ENCODE measurements at regions not wholly inside any gene's neighbourhood (a gene's known extent, or its start where the extent isn't known, plus 50 kb on each side); places are given as distances from the start of the nearest gene placed in this dataset.

DNA sequence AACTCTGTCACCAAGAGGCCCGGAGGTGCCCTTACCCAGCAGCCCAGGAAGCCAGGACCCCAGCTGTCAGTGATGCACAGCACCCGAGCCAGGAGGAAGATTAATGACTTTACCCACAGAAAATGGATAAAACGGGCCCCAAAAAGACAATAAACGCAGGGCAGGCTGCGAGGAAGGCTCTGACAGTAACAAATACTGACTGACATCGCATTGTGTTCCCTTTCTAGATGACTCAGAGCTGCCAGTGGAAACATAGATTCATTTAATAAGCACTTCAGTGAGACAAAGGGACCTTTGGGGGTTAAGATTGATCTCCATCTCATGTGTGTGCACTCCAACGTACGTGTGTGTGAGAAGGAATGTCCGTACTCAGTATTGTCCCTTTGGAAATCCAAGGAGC lies 225.3 kb upstream of the PPP2R3A start:
- DNase-seq (ENCODE audit: low read depth) = no peak

DNA sequence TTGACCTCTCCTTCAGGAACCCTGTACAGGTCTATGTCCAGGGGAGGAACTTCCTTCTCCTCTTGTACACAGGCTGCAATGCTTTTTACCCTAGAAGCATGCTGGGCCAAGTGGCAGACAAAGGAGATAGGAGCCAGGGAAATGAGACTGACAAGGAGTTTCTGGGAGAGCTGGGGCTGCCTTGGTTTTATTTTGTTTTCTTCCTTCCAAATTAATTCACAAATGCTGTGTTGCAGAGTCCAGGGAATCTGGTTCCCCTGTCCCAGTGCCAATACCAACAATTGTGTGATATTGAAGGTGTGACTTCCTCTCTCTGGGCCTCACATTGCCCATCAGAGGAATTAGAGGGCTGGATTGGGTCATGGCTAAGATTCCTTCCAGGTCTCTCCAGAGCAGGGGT lies 224.8 kb upstream of the PPP2R3A start:
- no peak for DNase-seq (ENCODE audit: low read depth)

DNA sequence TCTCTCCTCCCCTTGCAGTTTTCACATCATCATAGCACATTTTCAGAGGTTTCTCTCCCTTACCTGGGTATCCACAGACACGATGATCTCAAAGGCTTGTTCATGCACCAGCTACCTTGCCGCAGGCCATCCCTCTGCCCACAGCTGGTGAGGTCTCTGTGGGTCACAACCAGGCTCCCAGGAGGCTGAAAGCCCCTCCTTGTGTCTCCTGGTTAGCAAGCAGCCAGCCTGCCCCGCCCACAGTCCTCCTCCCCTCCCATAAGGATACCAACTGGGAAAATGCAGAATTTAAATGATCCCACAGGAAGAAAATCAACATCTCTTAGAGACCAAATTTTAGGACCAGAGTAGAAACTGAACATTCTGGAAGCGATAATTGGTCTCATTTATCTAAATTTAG lies 213.5 kb upstream of the PPP2R3A start:
- no peak for DNase-seq (ENCODE audit: low read depth)

DNA sequence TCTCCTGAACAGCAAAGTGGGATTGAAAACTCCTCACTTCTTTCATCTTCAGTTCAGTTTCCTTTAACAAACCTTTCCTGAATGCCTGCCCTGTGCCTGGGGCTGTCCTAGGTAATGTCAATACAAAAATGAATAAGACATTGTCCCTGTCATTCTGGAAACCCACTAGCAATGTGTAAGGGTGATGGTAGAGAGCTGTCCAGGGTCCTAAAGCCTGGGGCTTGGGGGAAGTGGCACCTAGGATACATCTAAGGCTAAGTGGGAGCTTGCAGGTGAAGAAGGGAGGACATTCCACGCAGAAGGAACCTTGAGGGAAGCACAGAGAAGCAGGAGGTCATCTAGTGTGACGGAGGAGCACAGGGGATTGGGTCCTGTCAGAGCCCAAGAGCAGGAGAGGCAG lies 212.7 kb upstream of the PPP2R3A start:
- DNase-seq (ENCODE audit: low read depth) = no peak

DNA sequence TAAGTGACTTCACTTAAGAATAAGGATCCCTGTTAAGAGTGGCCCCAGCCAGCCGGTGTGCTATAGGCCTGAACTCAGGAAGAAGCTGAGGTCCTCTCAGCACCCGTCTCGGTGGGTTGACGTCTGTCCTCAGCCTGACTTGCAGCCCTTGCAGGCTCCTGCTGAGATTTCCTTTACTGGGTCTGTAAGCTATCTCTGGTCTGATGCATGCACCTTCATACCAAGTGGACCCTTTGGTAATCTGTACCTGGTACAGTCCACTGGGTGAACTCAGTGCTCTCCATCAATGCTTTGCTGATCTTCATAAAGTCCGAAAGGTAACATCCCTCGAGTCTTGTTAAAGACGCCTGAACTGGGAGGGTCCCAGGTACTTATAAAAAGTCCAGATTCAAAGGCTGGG lies 212.0 kb upstream of the PPP2R3A start:
- DNase-seq (ENCODE audit: low read depth) = no peak

DNA sequence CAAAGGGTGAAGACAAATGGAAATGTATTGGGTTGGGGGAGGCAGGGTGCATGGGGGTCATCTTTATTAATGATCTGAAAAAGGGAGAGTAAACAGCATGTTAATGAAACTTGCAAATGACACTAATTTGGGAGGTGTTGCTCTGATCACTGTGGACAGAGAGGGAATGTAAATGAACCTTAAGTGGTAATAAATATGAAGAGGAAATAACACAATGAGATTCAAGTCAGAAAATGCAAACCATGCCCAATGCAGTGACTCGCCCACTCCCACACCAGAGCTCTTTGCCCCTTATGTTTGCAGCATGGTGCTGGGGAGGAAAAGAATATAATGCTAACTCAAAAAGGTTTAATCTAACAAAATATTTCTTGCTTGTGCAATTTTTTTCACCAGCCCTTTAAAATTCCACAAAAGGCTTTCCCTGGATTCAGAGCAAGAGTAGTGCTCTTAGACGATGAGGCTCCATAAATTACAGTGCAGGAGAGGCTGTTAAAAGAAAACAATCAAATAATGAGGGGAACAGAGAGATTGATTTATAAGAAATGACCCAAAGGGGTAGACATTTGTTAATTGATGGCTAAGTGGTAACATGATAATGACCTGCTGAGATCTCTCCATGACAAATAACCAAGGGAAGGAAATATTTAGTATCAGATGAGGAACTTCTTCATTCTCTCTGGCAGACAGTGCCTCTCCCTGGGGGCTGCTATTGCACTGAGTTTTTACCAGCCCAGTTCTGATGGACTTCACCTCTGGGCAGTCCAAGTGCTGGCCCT lies 210.0 kb upstream of the PPP2R3A start:
- DNase-seq (ENCODE audit: low read depth) = no peak

DNA sequence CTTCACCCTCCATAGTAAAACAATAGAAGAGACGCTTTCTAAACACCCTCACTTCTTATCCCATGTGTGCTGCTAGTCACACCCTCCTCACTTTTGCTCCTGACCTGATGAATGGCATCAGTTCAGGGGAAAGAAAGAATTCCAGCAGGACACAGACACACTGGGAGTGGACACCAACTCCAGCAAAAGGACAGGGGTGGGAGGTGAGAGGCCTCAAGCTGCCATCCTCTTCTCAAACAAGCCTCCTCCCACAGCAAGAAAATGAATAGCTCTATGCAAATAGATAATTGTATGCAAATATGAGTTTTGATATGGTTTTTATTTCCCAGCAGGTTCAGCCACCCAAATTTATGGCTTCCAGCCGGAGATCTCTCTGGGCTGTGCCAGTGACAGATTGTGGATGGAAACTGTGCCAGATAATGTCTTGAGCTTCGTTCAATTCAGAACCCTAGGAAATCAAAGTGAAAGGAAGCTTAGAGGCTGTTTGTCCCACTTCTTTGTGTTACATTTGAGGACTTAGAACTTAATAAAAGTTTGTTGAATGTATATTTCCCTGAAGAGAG lies 209.3 kb upstream of the PPP2R3A start:
- no peak for DNase-seq (ENCODE audit: low read depth)

DNA sequence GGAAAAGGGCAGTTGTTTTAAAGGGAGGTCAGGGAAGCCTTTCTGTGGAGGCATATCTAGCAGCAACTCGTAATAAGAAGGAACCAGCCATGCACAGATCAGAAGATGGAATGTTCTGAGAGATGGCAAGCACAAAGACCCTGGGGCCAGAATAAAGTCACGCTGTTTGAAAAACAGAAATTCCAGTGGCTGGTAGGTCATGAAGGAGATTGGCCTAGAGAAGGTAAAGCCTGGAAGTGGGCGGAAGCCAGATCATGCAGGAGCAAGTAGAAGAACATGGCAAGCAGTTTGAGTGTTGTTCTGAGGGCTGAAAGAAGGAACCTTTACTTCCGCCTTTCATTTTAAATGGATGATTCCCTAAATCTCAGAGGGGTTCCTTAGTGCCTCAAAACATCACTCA lies 208.1 kb upstream of the PPP2R3A start:
- no peak for DNase-seq (ENCODE audit: low read depth)

DNA sequence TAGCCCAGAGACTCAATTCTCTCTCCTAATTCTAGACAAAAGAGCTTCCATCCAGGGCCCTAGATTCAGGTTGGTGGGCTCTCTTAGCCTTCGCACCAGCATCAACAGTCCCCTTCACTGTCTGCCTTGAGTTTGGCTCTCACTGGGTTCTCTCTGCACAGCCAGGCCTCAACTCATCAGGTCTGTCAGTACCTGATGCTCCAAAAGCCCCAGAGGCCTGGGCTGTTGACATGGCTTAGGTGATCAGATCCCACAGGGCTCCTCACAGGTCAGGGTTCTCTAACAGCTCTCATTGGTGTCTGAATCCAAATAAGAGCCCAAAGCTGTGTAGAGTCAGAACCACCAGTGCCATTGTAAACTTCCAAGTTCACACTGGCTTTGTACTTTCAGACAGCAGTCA lies 206.6 kb upstream of the PPP2R3A start:
- DNase-seq (ENCODE audit: low read depth) = no peak

DNA sequence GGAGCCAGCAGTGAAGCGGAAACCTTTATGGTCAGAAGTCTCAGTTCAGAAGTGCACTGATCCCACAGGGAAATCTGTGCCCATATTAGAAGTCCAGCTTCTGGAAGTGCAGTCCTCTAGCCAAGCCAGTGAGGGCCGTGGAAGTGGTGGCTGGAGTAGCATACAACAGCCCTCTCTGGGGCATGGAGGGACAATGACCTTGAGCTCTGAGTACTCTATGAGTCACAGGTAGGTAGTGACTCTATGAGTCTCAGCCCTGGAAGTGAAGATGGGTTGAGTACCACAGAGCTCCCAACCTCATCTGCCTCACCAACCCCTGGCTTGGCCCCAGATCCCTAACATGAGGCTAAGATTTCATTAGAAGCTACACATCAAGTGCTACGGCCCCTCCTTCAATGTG lies 205.9 kb upstream of the PPP2R3A start:
- no peak for DNase-seq (ENCODE audit: low read depth)

DNA sequence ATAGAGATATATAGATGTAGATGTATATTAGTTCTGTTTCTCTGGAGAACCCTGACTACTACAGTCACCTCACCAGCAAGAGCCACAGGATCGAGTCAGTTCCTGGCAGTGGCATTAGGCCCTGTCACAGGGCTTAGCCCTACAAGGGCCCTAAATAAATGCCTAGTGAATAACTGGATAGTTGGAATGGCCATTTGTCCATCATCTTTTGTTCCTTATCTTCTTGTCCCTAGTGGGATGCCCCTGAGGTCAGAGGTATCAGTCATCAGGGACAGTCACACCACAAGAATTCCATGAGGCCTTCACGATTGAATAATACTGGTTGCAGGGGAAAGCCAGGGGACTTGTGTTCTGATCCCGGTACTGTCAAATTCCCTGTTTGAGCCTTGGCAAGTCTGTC lies 204.9 kb upstream of the PPP2R3A start:
- DNase-seq (ENCODE audit: low read depth) = no peak

DNA sequence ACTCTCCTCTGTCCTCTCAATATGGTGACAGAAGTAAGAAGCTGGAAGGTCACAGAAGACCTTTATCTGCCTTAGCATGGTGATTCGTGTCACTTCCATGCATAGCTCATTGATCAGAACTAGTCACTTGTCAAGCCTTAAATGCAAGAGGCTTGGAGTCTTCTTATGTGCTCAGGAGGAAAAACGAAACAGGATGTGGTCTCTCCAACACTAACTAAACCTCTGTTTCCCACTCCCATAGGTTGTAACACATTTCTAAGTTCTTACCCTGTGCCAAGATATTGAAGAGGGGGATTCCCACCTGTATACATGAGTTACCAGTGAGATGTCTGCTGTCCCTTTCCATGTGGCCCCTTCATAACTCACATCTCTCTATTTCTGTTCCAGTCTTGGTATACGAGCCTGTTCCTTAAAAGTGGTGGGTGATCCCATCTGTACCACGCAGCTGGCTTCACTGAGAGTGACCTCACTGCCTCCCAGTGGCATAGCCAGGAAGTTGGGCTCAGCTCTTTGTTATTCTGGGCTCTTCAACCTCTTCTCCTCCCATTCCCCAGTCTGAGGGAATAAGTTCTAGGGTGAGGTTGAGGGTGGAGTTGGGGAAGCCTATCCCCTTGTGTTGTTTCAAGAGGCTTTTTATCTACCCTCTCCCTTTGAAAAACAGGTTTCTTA lies 203.2 kb upstream of the PPP2R3A start:
- no peak for DNase-seq (ENCODE audit: low read depth)

DNA sequence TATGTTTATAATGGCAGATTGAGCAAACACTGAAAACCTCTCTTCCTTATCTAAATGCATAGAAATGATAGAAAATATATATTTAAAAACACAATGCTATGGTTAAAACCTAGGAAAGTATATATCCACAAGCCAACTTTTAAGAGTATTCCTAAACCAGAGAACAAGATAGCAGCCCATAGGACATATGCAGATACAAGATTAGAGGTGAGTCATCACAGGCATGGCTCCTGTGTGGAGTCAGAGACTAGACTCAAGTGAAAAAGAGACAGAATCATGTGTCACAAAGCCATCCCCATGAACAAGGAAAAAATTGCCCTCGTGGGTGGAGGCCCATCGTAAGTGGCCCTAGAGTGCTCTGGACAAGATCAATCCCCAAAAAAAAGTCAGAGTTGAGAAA lies 199.4 kb upstream of the PPP2R3A start:
- DNase-seq (ENCODE audit: low read depth) = no peak

DNA sequence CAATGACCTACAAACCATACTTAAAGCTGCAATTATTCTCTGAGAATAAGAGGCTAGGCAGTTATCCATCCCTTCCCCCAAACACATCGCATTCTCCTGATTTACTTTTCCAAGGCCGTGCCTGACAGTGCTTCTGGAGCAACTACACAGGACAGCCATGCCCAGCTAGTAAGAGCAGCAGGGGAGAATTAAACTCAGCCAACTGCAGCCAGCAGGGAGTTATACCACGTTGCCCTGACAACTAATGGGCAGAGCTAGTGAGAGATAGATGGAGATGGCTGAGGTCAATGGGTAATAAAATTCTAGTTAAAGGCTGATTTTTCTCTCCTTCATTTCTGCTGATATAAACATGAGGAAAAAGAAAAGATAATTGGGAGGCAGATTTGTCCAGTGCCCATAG lies 193.8 kb upstream of the PPP2R3A start:
- no peak for DNase-seq (ENCODE audit: low read depth)

DNA sequence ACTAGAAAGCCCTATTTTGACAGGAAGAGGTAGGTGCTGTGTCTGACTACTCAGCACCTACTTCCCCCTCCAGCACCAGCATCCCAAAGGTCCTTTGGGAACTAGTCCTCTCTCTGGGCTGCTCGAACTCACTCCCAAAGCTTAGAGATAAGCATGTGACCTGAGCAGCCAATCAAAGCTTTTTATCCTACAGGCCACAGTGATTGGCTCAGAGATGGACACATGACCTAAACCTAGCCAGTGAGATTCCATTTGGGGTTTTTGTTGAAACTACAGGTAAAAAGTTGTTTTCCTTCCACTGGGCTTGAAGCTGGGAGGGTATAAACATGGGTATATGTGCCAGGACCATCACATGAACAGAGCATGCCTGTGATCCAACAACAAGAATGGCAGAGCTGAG lies 186.5 kb upstream of the PPP2R3A start:
- no peak for DNase-seq (ENCODE audit: low read depth)

DNA sequence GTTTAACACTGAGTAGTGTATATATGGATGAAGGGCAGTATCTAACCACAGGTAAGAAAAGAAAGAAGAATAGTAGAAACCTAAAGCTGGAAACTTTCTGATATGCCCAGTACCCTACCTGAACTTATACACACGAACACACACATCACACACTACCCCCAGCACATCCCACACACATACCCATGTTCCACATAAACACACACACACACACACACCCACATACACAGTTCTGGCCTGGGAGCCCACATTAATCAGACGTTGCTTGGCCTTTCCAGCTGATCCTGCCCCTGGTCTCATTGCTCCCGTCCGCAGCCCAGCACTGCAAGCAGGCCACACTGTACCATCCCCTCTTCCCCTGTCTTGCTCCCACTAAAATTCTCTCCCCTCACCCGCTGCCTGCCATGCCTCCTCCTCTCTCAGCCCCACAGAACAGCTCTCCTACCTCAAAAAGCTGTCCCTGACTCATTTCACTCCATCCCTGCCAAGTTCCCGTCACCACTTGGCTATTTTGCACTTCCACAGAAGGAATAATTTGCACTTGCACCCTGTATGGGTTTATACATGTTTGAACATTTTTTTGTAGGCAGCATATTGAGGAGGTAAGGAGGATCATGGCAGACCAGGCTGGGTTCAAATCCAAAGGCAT lies 185.8 kb upstream of the PPP2R3A start:
- DNase-seq (ENCODE audit: low read depth) = no peak

DNA sequence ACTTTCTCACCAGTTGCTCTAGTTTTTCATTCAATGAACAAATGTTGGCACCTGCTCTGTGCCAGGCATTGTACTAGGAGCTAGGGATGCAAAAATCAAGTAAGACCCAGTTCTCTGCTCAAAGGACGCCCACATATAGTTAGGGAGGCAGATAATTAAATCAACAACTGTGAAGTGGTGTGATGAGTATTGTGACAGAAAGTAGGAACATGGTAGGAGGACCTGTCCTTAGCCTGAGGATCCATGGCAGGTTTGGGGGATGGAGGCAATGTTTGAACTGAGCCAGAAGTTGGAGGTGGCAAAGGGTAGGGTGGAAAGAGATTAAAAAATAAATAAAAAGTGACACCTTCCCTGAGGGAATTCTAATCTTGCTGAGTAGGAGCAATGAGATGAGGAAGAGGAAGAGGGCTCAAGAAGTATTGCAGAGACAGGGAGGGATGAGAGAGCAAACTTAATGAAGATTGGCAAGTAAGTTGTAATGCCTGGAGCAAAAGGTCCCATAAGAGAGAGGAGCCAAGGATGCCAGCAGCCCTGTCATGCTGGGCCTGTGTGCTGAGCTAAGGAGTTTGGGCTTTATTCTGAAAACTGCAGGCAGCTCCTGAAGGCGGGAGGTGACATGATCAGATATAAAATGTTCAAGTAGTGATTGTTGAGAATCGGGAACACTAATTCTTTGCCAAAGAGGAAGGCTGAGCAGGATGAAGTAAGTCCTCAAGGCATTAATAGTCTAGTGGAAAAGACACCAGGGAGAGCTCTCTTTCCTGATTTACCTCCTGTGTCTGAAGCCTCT lies 184.3 kb upstream of the PPP2R3A start:
- DNase-seq (ENCODE audit: low read depth) = no peak

DNA sequence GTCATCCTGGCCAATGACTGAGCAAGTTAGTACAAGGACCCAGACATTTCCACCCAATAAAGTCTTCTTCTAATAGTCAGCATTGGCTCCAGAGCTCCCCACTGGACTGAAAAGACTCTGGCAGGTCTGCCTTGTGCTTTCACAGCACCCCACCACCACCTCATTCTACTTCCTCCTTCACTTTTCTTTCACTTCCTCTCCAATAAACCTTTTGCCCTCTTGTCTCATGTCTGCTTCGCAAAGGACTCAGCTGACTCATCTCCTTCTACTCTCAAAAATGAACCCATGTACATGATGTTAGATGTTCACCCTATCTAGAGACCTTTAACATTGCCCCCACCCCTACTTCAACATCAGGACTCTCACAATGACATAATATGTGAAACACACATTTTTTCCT lies 181.0 kb upstream of the PPP2R3A start:
- no peak for DNase-seq (ENCODE audit: low read depth)

DNA sequence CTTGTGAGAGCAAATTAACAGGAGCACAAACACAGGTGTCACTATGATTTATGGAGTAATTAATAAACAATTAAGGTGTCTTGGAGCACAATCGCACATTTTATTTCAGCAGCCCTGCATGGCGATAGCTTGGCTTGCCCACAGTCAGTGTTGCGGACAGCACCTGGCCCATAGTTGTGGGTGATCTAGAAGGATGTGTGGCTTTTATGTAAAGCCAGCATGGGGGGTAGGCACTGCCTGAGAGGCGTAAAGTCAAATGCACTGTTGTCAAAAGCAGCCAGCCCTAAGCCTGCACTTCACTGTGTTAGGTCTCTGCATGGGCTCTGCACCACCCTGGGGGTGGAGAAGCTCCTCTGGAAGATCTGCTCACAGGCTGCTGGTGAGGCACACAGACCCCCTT lies 177.4 kb upstream of the PPP2R3A start:
- DNase-seq (ENCODE audit: low read depth) = no peak

DNA sequence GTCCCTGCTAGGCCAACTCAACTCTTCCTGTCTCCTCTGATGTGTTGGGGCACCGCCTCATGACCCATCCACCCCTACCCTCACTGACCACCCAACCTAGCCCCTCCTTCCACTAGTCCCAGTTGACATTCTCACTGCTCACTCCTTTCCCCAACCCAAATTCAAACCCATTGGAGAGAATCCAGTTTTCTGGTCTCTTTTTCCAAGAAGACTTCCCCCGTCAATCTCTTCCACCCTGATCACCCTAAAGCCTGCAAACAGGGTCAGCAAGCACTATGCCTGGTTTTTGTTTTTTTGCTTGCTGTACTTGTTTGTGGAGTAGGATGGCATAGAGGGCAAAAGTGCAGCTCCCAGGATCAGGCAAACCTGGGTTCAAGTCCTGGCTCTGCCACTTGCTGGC lies 176.6 kb upstream of the PPP2R3A start:
- DNase-seq (ENCODE audit: low read depth) = no peak

DNA sequence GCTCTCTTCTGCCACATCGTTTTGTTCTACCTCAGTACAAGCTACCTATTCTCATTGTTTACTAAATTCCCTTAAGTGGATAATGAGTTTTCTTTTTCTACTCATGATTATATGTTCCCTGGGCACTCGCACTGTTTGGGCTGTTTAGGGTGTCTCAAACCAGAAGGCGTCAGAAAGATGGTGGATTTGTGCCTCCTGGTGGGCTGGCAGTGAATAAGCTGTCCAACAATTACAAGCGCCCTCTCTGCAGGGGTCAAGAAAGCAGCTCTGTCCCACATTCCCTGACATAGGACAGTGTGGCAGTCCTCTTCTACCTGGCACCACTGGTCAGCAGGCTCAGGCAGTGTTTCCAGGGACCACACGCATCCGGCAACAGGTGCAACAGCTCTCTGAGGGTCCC lies 173.4 kb upstream of the PPP2R3A start:
- no peak for DNase-seq (ENCODE audit: low read depth)

DNA sequence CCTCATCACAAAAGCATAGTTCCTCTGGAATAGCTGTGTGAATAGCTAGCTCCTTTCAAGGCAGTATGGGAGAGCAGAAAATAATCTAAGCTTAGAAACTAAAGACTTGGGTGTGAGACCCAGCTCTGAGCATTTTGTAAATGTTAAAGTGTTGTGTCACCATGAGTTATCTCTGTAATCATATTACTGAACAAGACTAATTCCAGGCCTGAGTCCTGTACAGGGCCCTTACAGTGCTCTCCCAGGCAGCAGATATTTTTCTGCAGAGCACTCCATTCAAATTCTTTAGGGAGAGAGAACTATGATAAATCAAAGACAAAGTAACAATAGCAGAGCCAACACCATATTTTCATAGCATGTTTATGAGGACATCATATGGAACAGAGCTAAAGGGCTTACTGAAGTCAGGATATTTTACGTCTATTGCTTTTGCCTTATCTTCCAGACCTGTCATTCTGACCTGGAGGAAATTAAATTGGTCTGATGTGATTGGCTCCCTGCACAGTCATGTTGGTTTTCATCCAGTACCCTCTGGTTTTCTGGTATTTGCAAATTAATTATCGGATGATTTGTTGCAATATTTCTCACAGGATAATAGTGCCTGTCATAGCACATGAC lies 172.6 kb upstream of the PPP2R3A start:
- no peak for DNase-seq (ENCODE audit: low read depth)

Data from activated T-cell treated with anti-CD3 and anti-CD28 coated beads for 24 hours (primary cell).